HUDEP-2 (cell line): ENCODE measurements at regions not wholly inside any gene's neighbourhood (a gene's known extent, or its start where the extent isn't known, plus 50 kb on each side); places are given as distances from the start of the nearest gene placed in this dataset.

Experiments used
- DNase-seq, 76 experiments: peaks; one replicate each; lab custom pipeline; 2025; ENCODE audit not compliant: unreplicated experiment in 76 of 76; lab: John Stamatoyannopoulos, UW

GRCh38 chr7:95669513-95669912 is 73.2 kb upstream of the PDK4 start:
- no peak for DNase-seq

DNA sequence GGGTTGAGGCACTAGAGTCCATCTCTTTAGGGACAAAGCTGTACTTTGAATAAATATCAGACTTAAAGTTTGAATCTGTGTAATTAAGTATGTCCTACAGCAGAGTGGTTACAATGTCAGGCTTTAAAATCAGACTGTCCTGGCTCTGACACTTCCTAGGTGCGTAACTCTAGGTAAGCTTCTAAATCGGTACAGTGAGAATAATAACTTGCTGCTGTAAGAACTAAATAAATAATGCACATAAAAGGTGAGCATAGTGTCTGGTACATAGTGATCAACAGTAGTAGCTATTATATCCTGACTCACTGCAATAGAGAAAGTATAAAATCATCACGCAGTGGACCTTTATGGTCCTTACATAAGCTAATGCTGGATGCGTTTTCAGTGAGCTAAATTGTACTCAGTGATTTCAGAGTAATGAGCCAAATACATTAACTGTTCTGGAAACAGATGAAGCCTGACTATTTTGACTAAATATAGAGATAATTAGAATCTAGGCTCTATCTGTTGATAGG is 72.2 kb upstream of the PDK4 start:
- DNase-seq, result no peak

DNA sequence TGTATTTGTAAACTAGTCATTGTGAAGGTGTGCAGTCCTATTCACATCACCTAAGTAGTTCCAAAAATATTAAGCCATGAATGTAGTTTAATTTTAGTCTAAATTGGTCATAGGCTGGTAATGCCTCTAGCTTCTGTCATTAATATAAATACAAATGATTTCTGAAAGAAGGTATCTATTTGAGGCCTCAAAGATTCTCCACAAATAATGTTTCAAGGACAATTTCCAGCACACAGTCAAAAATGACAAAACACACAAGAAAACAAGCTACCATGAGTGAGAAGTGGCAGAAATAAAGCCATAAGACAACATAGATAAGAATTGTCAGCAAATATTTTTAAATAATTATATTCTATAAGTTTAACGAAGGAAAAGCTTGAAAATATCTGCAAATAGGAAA is 66.7 kb upstream of the PDK4 start:
- no peak for DNase-seq

DNA sequence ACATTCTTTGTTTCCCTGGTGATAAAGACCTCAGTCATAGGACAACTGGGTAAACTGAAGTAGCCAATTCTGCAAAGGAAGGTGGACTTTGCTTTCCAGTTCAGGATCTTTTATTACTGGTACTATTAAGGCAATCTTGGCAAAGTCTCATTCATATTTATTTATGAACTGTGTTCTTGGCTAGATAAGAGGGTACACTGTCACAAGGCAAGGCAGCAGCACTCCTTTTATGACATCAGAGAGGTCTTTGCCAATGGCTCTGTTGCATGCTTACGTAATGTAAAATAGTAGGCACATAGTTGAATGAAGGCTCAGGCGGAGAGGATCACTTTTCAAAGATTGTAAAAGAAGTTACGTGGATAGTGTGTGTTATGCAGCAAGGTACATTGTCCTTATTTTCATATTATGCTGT is 63.7 kb upstream of the PDK4 start:
- no peak for DNase-seq

DNA sequence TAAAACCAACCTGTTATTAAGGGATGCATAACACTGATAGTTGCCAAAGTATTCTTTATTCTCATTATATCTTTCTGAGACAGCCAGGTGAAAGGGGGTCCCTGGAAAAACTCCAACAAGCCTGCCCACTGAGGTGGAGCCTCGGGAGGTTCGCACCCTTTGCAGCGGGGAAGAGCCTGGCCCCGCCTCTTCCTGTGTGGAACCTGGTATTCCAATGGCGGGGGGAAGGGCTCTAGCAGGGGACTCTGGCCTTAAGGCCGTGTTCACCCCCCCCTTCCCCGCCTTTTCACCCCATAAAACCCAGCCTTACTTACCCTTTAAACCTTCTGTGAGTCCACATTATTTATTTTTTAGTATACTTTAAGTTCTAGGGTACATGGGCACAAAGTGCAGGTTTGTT is 62.4 kb upstream of the PDK4 start:
- DNase-seq, result no peak

DNA sequence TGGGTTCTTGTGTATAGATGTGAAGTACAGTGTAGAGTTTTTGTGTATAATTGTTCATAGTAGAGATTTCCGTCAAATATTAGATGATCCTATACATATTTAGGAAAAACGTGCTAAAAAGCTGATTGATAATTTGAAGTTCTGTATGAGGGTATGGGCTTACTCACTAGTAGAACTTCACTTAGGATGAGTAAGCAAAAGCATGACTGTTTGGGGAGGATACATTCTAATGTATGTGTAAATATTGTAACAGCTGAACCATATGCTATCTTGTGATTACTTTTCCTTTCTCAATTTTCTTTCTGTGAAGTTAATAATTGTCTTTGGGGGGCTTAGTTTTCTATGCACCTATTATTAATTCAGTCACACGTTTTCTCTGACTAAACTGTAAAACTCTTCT is 53.2 kb upstream of the PDK4 start:
- no peak for DNase-seq

DNA sequence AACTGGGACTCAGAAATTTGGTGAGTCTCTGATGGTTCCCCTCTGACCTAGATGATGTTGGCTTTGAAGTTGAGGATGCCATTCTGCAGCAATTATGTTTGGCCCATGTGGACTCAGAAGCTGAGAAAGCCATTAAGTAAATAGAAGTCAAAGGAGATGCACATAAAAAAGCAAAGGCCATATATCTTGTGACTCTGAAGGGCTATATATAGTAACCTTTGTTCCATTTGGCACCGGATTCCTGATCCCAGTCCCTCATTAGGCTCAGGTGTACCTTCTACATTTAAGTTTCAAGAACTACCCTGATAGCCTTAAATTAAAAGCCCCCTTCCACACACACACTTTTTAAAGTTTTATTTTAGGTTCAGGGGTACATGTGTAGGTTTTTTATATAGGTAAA is 50.0 kb upstream of the PDK4 start:
- DNase-seq, result no peak
